GM12892 (cell line): ENCODE measurements at regions not wholly inside any gene's neighbourhood (a gene's known extent, or its start where the extent isn't known, plus 50 kb on each side); places are given as distances from the start of the nearest gene placed in this dataset.

Experiments
- POLR2A ChIP-seq: IDR thresholded peaks from 2 replicates; pipeline ENCODE4 v1.6.1; 2011; ENCODE audit warnings: low read depth, low read length, control low read depth
- POLR2AphosphoS5 ChIP-seq: IDR thresholded peaks from 2 replicates; pipeline ENCODE4 v1.6.1; 2011; ENCODE audit warnings: low read depth, low read length, control low read depth
- TAF1 ChIP-seq: IDR thresholded peaks from 2 replicates; pipeline ENCODE4 v1.6.1; 2011; ENCODE audit warnings: low read depth, mild to moderate bottlenecking, control low read depth, low read length, borderline replicate concordance

GRCh38 chr20:40865095-40865494 is 163.5 kb upstream of the TOP1 start:
- TF ChIP-seq POLR2A, result no peak
- TF ChIP-seq POLR2AphosphoS5, result no peak
- TF ChIP-seq TAF1, result no peak
